Transverse colon (tissue), 4 donors: ENCODE measurements at regions not wholly inside any gene's neighbourhood (a gene's known extent, or its start where the extent isn't known, plus 50 kb on each side); places are given as distances from the start of the nearest gene placed in this dataset.
"Not testable (repeated sequence)": the region's sequence is repeated elsewhere in the genome, so short reads cannot be mapped to it uniquely, and the experiment has no call there.

ENCODE experiments used
- EP300 ChIP-seq: sonication (generic); formaldehyde crosslinking; IDR thresholded peaks from one replicate; pipeline ENCODE4 v1.6.1; 2017; ENCODE audit warnings: antibody characterized with exemption, low read depth
- POLR2AphosphoS5 ChIP-seq, 3 donors: sonication (generic); formaldehyde crosslinking; IDR thresholded peaks; one replicate each; pipeline ENCODE4 v1.6.1; 2016; ENCODE audit warnings: antibody characterized with exemption in 3 of 3
- TF ChIP-seq, protein P1 (sequence below), 5 experiments: fragments of 200-600 bp in 3 of 5; fragments of 450-650 bp in 2 of 5; sonication (generic) in 3 of 5; IDR thresholded peaks; 1 replicate in 2 of 5; 2 replicates in 3 of 5; pipeline ENCODE4 v1.5.1; 2016 to 2017; ENCODE audit warnings: antibody characterized with exemption in 5 of 5, inconsistent platforms in 3 of 5, mild to moderate bottlenecking in 2 of 5, moderate library complexity in 1 of 5

DNA sequence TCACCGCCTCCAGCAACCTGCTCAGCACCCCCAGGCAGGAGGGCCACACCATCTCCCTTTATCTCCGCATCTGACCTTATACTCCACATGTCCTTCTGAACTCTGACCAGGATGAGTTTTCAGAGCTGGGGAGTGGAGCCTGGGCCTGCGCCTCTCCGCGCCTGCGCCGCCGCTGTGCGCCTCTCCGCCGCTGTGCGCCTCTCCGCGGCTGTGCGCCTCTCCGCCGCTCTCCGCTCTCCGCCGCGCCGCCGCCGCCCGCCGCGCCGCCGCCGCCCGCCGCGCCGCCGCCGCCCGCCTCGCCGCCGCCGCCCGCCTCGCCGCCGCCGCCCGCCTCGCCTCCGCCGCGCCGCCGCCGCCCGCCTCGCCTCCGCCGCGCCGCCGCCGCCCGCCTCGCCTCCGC is 89.2 kb downstream of the FOXD4L5 start:
- TF ChIP-seq, protein P1, sequence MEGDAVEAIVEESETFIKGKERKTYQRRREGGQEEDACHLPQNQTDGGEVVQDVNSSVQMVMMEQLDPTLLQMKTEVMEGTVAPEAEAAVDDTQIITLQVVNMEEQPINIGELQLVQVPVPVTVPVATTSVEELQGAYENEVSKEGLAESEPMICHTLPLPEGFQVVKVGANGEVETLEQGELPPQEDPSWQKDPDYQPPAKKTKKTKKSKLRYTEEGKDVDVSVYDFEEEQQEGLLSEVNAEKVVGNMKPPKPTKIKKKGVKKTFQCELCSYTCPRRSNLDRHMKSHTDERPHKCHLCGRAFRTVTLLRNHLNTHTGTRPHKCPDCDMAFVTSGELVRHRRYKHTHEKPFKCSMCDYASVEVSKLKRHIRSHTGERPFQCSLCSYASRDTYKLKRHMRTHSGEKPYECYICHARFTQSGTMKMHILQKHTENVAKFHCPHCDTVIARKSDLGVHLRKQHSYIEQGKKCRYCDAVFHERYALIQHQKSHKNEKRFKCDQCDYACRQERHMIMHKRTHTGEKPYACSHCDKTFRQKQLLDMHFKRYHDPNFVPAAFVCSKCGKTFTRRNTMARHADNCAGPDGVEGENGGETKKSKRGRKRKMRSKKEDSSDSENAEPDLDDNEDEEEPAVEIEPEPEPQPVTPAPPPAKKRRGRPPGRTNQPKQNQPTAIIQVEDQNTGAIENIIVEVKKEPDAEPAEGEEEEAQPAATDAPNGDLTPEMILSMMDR (IDR thresholded peaks at IDR 0.05): not testable (repeated sequence)
- TF ChIP-seq EP300; POLR2AphosphoS5 (IDR thresholded peaks at IDR 0.05): not testable (repeated sequence)
